Stomach (tissue), 8 donors: ENCODE measurements at regions not wholly inside any gene's neighbourhood (a gene's known extent, or its start where the extent isn't known, plus 50 kb on each side); places are given as distances from the start of the nearest gene placed in this dataset.
"Not testable (repeated sequence)": the region's sequence is repeated elsewhere in the genome, so short reads cannot be mapped to it uniquely, and the experiment has no call there.

Source experiments
- DNase-seq, 2 donors: peaks; one replicate each; pipeline versions ENCODE4 v3.0.0 to v3.0.0-alpha.2; 2013 to 2019
- H3K27ac ChIP-seq, 5 donors: fragments of 200-600 bp in 4 of 5; sonication (generic) in 4 of 5; one replicate each; pipeline ENCODE4 v1.5.1; 2013 to 2019; ENCODE audit warnings: mild to moderate bottlenecking in 1 of 5, moderate library complexity in 1 of 5
- H3K27me3 ChIP-seq, 3 donors: fragments of 200-600 bp; sonication (generic); one replicate each; pipeline ENCODE4 v1.5.1; 2017 to 2019; ENCODE audit warnings: mixed run types in 1 of 3
- H3K36me3 ChIP-seq, 4 donors: fragments of 200-600 bp; sonication (generic); 1 replicate in 3 of 4; 2 replicates in 1 of 4; pipeline ENCODE4 v1.5.1; 2016 to 2019
- H3K4me1 ChIP-seq, 4 donors: fragments of 200-600 bp; sonication (generic); one replicate each; pipeline ENCODE4 v1.5.1; 2016 to 2019
- H3K4me3 ChIP-seq, 4 donors: fragments of 200-600 bp; sonication (generic) in 3 of 4; one replicate each; pipeline ENCODE4 v1.5.1; 2016 to 2019; ENCODE audit warnings: mild to moderate bottlenecking in 1 of 4
- H3K9me3 ChIP-seq, 4 donors: fragments of 200-600 bp; sonication (generic); one replicate each; pipeline ENCODE4 v1.5.1; 2016 to 2019
- CTCF ChIP-seq, 7 experiments: fragments of 450-650 bp in 4 of 7; fragments of 200-600 bp in 3 of 7; sonication (generic) in 3 of 7; IDR thresholded peaks; one replicate each; pipeline ENCODE4 v1.5.1; 2016 to 2019; ENCODE audit warnings: antibody characterized with exemption in 7 of 7, control low read depth in 2 of 7, mild to moderate bottlenecking in 1 of 7
- EP300 ChIP-seq: sonication (generic); formaldehyde crosslinking; IDR thresholded peaks from one replicate; pipeline ENCODE4 v1.6.1; 2017; ENCODE audit warnings: antibody characterized with exemption
- POLR2A ChIP-seq, 4 donors: fragments of 450-650 bp; IDR thresholded peaks; one replicate each; pipeline ENCODE4 v1.6.1; 2016; ENCODE audit warnings: antibody characterized with exemption in 4 of 4, control low read depth in 2 of 4, mild to moderate bottlenecking in 1 of 4, moderate library complexity in 1 of 4
- POLR2AphosphoS5 ChIP-seq, 3 donors: sonication (generic); formaldehyde crosslinking; IDR thresholded peaks; one replicate each; pipeline ENCODE4 v1.6.1; 2016; ENCODE audit warnings: antibody characterized with exemption in 3 of 3
- WGBS, 5 donors: extraction: QIAGEN DNeasy Blood & Tissue Kit in 3 of 5; methylation state at CpG; one replicate each; pipeline versions ENCODE4 v1.1.5 to v1.1.7; 2013 to 2018; 5-methylcytosine and 5-hydroxymethylcytosine counted together
- intact Hi-C: fragments of 100-400 bp; cut with DNase I; formaldehyde crosslinking; loops from one replicate; pipeline ENCODE4 v1.15.1; 2023; ENCODE audit warnings: low total_unique reads
- donor health status: healthy with polysubstance abuse.
- donor health status: Bipolar disorder and iron deficiency.
- donor health status: healthy.

GRCh38 chr6:153312634-153313033, 181.6 kb upstream of the RGS17 start:
- intact Hi-C loops: no loop called here
- no peaks in the 10 kb centered on the region for H3K9me3 ChIP-seq
- no peaks in the 10 kb centered on the region for H3K4me1 ChIP-seq
- DNase-seq: peak; percentile 67 to 74
- no peak for TF ChIP-seq EP300
- peak in 1 of 7 experiments; percentile 14 for TF ChIP-seq CTCF (IDR thresholded peaks at IDR 0.05)
- 3 to 20% (median 12%) methylated on average over 3 of the region's 3 CpGs for WGBS, 5 donors
- H3K27ac ChIP-seq: no peak overlapping the region
- no peak overlapping the region for H3K4me3 ChIP-seq
- H3K27me3 ChIP-seq: no peaks in the 10 kb centered on the region
- no peaks in the 10 kb centered on the region for H3K36me3 ChIP-seq

DNA sequence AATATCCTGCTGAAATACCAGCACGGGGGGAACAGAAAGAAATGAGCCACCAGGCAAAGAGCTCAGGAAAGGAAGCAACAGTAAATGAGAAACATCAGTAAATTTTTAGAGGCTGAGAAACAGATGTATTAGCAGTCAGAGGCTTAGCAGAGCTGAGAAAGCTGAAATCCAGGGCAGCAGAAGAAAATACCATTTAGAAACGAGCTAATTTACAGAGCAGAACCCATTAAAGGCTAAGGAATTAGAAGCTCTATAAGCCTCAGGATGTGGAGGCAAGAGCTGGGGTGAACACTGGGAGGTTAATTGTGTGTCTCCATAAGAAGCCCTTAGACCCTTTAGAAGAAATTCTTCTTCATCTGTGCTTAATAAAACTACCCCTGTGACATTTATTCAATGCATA, 178.6 kb upstream of the RGS17 start:
- intact Hi-C loops: no loop called here
- TF ChIP-seq POLR2A (IDR thresholded peaks at IDR 0.05): no peak
- no peak for TF ChIP-seq EP300
- no peak for TF ChIP-seq POLR2AphosphoS5 (IDR thresholded peaks at IDR 0.05)
- no peak for TF ChIP-seq CTCF (IDR thresholded peaks at IDR 0.05)
- H3K9me3 ChIP-seq: no peaks in the 10 kb centered on the region
- H3K4me1 ChIP-seq: no peaks in the 10 kb centered on the region
- H3K27ac ChIP-seq: no peak overlapping the region
- no peak overlapping the region for H3K4me3 ChIP-seq
- 12 to 36% (median 28%) methylated on average over 2 of the region's 2 CpGs for whole genome bisulfite sequencing, 5 donors
- H3K27me3 ChIP-seq: no peaks in the 10 kb centered on the region
- DNase-seq: no peak
- H3K36me3 ChIP-seq: no peaks in the 10 kb centered on the region

GRCh38 chr6:153302133-153302532, 171.1 kb upstream of the RGS17 start:
- no peaks in the 10 kb centered on the region for H3K4me1 ChIP-seq
- intact Hi-C loops: no loop called here
- no peak overlapping the region for H3K27ac ChIP-seq
- WGBS, 5 donors: 72 to 82% (median 74%) methylated on average over 6 to 8 of the region's 8 CpGs
- DNase-seq: no peak
- peaks cover 0 to 7% (median 0%) of the 10 kb centered on the region in 3 donors for H3K27me3 ChIP-seq
- no peak for TF ChIP-seq EP300
- TF ChIP-seq POLR2AphosphoS5 (IDR thresholded peaks at IDR 0.05): no peak
- TF ChIP-seq POLR2A (IDR thresholded peaks at IDR 0.05): no peak
- no peak for TF ChIP-seq CTCF (IDR thresholded peaks at IDR 0.05)
- H3K9me3 ChIP-seq: peaks cover 0 to 2% (median 0%) of the 10 kb centered on the region in 4 donors
- no peak overlapping the region for H3K4me3 ChIP-seq
- H3K36me3 ChIP-seq: no peaks in the 10 kb centered on the region

DNA sequence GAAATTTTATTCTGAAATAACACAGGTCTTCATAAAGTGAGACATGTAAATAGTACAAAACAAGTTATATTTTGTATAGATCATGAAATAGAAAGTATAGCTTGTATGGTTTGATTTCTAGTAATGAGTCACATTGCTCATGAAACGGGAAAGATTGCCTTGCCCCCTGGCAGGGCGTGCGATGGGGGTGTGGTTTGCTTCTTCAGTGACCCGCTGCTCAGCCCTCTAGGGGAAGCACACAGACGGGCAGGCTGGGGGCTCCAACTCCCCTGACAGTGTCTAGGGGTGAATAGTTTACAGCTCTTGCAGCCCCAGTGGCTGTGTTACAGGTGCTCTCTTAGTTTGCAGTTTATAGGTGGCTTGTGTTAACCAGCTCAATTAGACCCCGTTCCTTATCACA, 170.5 kb upstream of the RGS17 start:
- WGBS, 5 donors: 51 to 56% (median 54%) methylated on average over 5 to 6 of the region's 6 CpGs
- intact Hi-C loops: no loop called here
- TF ChIP-seq EP300 (no peak), POLR2A (IDR thresholded peaks at IDR 0.05) (no peak), POLR2AphosphoS5 (IDR thresholded peaks at IDR 0.05) (no peak), CTCF (IDR thresholded peaks at IDR 0.05) (no peak)

DNA sequence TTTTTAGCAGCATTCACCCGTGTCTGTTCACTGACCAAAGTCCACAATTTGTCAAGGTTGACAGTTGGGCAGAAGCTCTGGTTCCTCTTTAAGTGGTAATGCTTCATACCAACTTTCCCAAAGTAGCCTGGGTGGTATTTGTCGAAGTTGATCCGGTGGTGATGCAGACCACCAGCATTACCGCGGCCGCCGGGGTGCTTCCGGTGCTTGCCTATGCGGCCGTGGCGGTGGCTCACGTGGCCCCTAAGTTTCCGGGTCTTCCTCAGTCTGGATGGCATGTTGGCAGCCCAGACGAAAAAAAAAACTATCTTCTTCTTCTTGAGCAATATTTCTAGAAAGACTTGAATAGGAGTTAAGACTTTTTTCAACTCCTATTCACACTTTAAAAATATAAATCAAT, 151.4 kb upstream of the RGS17 start:
- intact Hi-C loops, DNase-seq: not testable (repeated sequence)

More for the DNA sequence above, 170.5 kb upstream of the RGS17 start:
- no peaks in the 10 kb centered on the region for H3K36me3 ChIP-seq
- H3K27ac ChIP-seq: no peak overlapping the region
- peaks cover 0 to 2% (median 0%) of the 10 kb centered on the region in 4 donors for H3K9me3 ChIP-seq
- peaks cover 0 to 7% (median 0%) of the 10 kb centered on the region in 3 donors for H3K27me3 ChIP-seq
- DNase-seq: no peak
- no peak overlapping the region for H3K4me3 ChIP-seq
- no peaks in the 10 kb centered on the region for H3K4me1 ChIP-seq

More for the DNA sequence above, 151.4 kb upstream of the RGS17 start:
- not testable (repeated sequence) for H3K36me3 ChIP-seq, H3K9me3 ChIP-seq, H3K4me3 ChIP-seq, H3K4me1 ChIP-seq, H3K27me3 ChIP-seq, H3K27ac ChIP-seq
- 90 to 93% (median 92%) methylated on average over 14 of the region's 14 CpGs for WGBS, 5 donors
